DOHH2 (cell line): ENCODE measurements at regions not wholly inside any gene's neighbourhood (a gene's known extent, or its start where the extent isn't known, plus 50 kb on each side); places are given as distances from the start of the nearest gene placed in this dataset.

Experiments
- EZH2phosphoT487 ChIP-seq: fragments of 200-600 bp; sonication (generic); IDR thresholded peaks from 2 replicates; pipeline ENCODE4 v1.6.1; 2017; ENCODE audit warnings: borderline replicate concordance, mild to moderate bottlenecking, antibody characterized with exemption, low read length, moderate library complexity, mixed read lengths
- TF ChIP-seq, protein P1 (sequence below): fragments of 200-600 bp; sonication (generic); IDR thresholded peaks from one replicate; pipeline ENCODE4 v1.5.1; 2014; ENCODE audit warnings: antibody characterized with exemption, mild to moderate bottlenecking, low read depth, low read length; ENCODE audit not compliant: poor library complexity, severe bottlenecking

GRCh38 chr22:26825960-26826935, 168.9 kb downstream of the MIAT start:
- TF ChIP-seq, protein P1, sequence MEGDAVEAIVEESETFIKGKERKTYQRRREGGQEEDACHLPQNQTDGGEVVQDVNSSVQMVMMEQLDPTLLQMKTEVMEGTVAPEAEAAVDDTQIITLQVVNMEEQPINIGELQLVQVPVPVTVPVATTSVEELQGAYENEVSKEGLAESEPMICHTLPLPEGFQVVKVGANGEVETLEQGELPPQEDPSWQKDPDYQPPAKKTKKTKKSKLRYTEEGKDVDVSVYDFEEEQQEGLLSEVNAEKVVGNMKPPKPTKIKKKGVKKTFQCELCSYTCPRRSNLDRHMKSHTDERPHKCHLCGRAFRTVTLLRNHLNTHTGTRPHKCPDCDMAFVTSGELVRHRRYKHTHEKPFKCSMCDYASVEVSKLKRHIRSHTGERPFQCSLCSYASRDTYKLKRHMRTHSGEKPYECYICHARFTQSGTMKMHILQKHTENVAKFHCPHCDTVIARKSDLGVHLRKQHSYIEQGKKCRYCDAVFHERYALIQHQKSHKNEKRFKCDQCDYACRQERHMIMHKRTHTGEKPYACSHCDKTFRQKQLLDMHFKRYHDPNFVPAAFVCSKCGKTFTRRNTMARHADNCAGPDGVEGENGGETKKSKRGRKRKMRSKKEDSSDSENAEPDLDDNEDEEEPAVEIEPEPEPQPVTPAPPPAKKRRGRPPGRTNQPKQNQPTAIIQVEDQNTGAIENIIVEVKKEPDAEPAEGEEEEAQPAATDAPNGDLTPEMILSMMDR: no peak
- TF ChIP-seq EZH2phosphoT487: no peak
